Upper lobe of right lung (tissue), 1 donor: ENCODE measurements at regions not wholly inside any gene's neighbourhood (a gene's known extent, or its start where the extent isn't known, plus 50 kb on each side); places are given as distances from the start of the nearest gene placed in this dataset.
A peak's percentile ranks its signal among the peaks of the same experiment; 100 is the strongest.

Experiments
- ATAC-seq: fragments of 200-7000 bp; cut with Tn5 transposase; one replicate; pipeline ENCODE4 v1.9.1; 2020; ENCODE audit warnings: mild to moderate bottlenecking, moderate library complexity
- DNase-seq: peaks from one replicate; pipeline ENCODE4 v3.0.0-alpha.2; 2020
- H3K27ac ChIP-seq: fragments of 200-600 bp; one replicate; pipeline ENCODE4 v1.8.0; 2022
- H3K27me3 ChIP-seq: fragments of 200-600 bp; one replicate; pipeline ENCODE4 v1.8.0; 2022; ENCODE audit warnings: mild to moderate bottlenecking
- H3K36me3 ChIP-seq: fragments of 200-600 bp; one replicate; pipeline ENCODE4 v1.8.0; 2022
- H3K4me1 ChIP-seq: fragments of 200-600 bp; one replicate; pipeline ENCODE4 v1.8.0; 2022
- H3K4me3 ChIP-seq: fragments of 200-600 bp; one replicate; pipeline ENCODE4 v1.8.0; 2022; ENCODE audit warnings: mild to moderate bottlenecking
- H3K9me3 ChIP-seq: fragments of 200-600 bp; one replicate; pipeline ENCODE4 v1.8.0; 2022
- intact Hi-C: fragments of 100-400 bp; cut with DNase I; formaldehyde crosslinking; loops from one replicate; pipeline ENCODE4 v1.11.0; 2022
- TF ChIP-seq, protein P1 (sequence below): fragments of 200-600 bp; IDR thresholded peaks from one replicate; pipeline ENCODE4 v1.8.0; 2022; ENCODE audit warnings: antibody characterized with exemption
- donor health status: DM: no; HTN: yes; CAD: no; lungs with severe emphysema.

DNA sequence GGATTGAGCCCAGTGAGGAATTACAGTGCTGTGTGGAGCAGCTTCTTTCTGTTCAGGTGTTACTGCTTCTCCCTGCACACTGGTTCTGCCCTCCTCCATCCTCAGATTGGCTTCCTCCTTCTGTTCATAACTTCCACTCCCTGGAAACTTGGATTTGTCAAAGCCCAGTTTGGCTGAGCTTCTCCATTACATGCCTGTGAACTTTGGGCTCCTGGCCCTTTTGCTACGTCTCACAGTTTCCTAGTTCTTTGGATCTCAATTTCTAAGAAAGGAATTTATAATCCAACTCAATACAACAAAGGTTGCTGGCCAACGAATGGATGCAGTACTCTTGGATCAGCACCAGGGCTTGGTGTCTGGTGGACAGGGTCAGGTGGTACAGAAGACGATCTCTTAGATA, 318.1 kb downstream of the RPS24 start:
- Histone ChIP-seq H3K36me3 (no peaks in the 10 kb centered on the region), H3K27me3 (no peaks in the 10 kb centered on the region), H3K27ac (no peak overlapping the region), H3K9me3 (no peaks in the 10 kb centered on the region), H3K4me1 (no peaks in the 10 kb centered on the region), H3K4me3 (no peak overlapping the region)
- intact Hi-C loops, result no loop called here
- peak; percentile 7 for DNase-seq
- TF ChIP-seq, protein P1, sequence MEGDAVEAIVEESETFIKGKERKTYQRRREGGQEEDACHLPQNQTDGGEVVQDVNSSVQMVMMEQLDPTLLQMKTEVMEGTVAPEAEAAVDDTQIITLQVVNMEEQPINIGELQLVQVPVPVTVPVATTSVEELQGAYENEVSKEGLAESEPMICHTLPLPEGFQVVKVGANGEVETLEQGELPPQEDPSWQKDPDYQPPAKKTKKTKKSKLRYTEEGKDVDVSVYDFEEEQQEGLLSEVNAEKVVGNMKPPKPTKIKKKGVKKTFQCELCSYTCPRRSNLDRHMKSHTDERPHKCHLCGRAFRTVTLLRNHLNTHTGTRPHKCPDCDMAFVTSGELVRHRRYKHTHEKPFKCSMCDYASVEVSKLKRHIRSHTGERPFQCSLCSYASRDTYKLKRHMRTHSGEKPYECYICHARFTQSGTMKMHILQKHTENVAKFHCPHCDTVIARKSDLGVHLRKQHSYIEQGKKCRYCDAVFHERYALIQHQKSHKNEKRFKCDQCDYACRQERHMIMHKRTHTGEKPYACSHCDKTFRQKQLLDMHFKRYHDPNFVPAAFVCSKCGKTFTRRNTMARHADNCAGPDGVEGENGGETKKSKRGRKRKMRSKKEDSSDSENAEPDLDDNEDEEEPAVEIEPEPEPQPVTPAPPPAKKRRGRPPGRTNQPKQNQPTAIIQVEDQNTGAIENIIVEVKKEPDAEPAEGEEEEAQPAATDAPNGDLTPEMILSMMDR, result no peak
- no peak for ATAC-seq

DNA sequence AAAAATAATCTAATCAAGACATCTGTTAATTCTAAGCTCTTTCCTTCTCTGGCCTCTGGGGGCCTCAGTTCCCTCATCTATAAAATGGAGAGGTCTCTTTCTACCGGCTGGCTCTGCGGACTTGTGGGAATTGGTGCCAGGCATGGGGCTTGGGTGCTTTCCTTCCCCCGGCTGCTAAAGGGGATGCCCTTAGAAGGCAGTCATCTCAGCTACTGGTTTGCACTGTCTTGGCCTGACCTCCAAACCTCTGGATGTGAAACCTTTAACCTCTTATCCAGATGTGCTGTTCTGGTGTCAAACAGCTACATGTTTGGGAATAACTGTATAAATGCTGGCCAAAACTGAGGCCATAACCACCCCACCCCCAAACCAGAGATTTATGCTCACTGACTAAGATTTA, 320.0 kb downstream of the RPS24 start:
- peak; percentile 18 for DNase-seq
- H3K4me3 ChIP-seq, result no peak overlapping the region
- TF ChIP-seq, protein P1, result no peak
- H3K27ac ChIP-seq, result no peak overlapping the region
- no peaks in the 10 kb centered on the region for H3K9me3 ChIP-seq
- intact Hi-C loops, result no loop called here
- no peaks in the 10 kb centered on the region for H3K27me3 ChIP-seq
- no peak for ATAC-seq
- H3K4me1 ChIP-seq, result no peaks in the 10 kb centered on the region
- no peaks in the 10 kb centered on the region for H3K36me3 ChIP-seq

DNA sequence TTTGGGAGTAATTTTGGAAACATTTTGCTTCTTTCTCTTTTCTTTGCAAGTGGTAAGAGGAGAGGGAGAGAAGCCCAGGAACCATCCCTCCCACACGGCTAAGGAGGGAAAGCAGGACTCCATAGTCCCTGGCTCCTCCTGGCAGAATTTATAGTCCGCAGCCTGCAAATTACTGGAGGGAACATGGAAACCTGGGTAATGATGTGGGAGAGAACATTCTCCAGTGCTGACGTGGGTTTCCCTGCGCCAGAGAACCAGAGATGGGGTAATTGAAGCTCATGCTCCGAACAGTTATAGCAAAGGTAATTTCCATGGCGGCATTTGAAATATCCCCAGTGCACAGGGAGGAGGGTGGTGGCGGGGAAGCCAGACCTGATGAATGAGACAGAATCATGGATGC, 320.4 kb downstream of the RPS24 start:
- DNase-seq, result no peak
- H3K4me1 ChIP-seq, result no peaks in the 10 kb centered on the region
- no peaks in the 10 kb centered on the region for H3K36me3 ChIP-seq
- no peak overlapping the region for H3K27ac ChIP-seq
- no peak overlapping the region for H3K4me3 ChIP-seq
- ATAC-seq, result no peak
- intact Hi-C loops, result no loop called here
- no peaks in the 10 kb centered on the region for H3K9me3 ChIP-seq
- TF ChIP-seq, protein P1, result no peak
- H3K27me3 ChIP-seq, result no peaks in the 10 kb centered on the region

DNA sequence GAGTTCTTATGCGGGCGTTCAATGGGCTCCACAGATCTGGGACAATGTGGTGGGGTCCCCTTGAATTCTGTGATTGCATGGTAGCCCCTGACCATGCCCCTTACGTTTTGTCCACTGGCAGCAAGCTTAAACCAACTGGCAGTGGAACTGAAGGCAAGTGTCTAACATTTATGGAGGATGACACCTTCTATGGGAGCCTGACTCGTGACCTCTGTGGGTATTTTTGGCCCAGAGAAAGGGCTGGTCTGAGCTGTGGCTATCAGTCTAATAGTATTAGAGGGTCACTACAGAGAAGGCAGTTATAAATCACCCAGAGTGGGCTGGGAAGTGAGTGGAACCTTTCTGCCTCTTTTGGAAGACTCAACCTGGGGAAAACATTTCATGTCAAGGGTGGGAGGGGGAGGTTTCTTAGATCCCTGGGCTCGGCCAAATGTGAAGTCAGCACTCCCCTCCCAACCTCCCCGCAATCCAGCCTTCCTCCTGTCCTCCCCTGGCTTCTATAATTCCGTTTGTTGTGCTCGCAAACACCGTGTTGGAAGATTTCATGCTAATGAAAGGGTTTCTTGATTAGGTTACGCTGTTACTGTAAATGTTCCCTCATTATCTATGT, 322.7 kb downstream of the RPS24 start:
- ATAC-seq (no peak), DNase-seq (no peak)
- Histone ChIP-seq H3K4me1 (no peaks in the 10 kb centered on the region), H3K27me3 (no peaks in the 10 kb centered on the region), H3K9me3 (no peaks in the 10 kb centered on the region), H3K27ac (no peak overlapping the region), H3K4me3 (no peak overlapping the region), H3K36me3 (no peaks in the 10 kb centered on the region)
- TF ChIP-seq, protein P1, result no peak
- intact Hi-C loops, result no loop called here

DNA sequence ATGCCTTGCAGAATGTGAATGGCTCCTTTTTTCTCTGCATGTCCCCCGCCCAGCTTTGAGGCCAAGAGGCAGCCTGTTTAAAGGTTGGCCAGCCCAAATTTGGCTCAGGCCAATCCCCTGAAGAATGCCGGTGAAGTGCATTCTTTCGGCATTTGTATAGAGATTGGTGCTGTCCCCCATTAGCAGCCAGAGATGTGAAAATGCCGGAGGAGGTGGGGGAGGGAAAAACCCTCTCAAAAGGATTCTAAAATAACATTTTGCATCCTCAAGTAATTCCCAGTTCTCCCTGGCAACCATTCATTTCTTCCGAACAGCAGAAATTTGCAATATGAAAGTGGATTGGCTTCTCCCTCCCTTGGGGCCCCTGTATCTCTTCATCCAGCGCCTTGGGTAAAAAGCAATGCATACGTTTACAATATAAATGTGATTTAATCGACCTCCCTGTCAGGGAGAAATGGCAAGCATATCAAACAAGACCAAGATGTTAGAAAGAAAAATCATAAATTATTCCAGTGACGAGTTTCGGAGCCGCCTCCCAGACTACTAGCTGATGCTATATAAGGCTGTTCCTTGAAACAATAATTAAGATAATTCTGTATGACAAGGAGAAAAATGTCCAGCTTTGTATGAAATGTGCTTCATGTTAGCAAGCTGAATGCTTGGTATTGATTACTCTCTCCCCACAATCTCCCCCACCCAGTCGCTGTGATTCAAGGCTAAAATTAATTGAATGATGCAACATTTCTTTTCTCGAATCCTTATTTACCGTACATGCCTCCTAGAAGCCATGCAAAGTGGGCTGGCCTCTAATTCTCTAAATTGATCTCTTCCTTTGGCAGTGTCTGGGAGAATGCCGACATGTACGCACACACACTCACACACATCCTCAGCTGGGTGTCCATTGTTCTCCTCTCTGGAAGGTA, 323.7 kb downstream of the RPS24 start:
- DNase-seq (no peak), ATAC-seq (no peak)
- Histone ChIP-seq H3K27me3 (no peaks in the 10 kb centered on the region), H3K27ac (no peak overlapping the region), H3K36me3 (no peaks in the 10 kb centered on the region), H3K9me3 (no peaks in the 10 kb centered on the region), H3K4me1 (peaks cover 4% of the 10 kb centered on the region), H3K4me3 (no peak overlapping the region)
- intact Hi-C loops, result no loop called here
- TF ChIP-seq, protein P1, result no peak
